ENCODE measurements at regions not wholly inside any gene's neighbourhood (a gene's known extent, or its start where the extent isn't known, plus 50 kb on each side); places are given as distances from the start of the nearest gene placed in this dataset.

DNA sequence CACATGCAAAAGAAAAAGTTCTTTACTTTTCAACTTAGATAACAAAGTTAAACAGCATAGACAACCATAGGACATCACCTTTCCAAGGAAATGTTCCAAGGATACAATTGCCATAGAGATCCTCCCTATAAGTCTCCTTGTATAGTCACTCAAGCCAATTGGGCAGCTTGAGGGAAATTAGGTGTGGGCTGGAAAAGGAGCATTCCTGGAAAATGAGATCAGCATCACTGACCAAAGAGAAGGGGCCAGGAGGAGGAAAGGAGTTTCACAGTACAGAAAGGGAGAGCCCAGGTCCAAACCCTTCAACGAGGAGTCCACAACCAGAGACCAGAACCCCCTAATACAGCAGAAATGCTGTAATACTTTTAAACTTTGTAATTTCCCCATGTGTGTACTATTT is 91.5 kb upstream of the PPARGC1A start:
- TF ChIP-seq POLR2A (IDR thresholded peaks at IDR 0.05) (no peak), POLR2AphosphoS5 (IDR thresholded peaks at IDR 0.05) (no peak), EP300 (IDR thresholded peaks at IDR 0.05) (no peak)
- TF ChIP-seq, protein P1, sequence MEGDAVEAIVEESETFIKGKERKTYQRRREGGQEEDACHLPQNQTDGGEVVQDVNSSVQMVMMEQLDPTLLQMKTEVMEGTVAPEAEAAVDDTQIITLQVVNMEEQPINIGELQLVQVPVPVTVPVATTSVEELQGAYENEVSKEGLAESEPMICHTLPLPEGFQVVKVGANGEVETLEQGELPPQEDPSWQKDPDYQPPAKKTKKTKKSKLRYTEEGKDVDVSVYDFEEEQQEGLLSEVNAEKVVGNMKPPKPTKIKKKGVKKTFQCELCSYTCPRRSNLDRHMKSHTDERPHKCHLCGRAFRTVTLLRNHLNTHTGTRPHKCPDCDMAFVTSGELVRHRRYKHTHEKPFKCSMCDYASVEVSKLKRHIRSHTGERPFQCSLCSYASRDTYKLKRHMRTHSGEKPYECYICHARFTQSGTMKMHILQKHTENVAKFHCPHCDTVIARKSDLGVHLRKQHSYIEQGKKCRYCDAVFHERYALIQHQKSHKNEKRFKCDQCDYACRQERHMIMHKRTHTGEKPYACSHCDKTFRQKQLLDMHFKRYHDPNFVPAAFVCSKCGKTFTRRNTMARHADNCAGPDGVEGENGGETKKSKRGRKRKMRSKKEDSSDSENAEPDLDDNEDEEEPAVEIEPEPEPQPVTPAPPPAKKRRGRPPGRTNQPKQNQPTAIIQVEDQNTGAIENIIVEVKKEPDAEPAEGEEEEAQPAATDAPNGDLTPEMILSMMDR (IDR thresholded peaks at IDR 0.05): no peak
- Histone ChIP-seq H3K4me3 (no peak overlapping the region), H3K4me1 (no peaks in the 10 kb centered on the region), H3K9me3 (no peaks in the 10 kb centered on the region), H3K36me3 (no peaks in the 10 kb centered on the region), H3K27me3 (no peaks in the 10 kb centered on the region), H3K27ac (no peak overlapping the region)
- DNase-seq (ENCODE audit: low spot score in 2 of 2): no peak
- 81% methylated on average over 1 of the region's 1 CpG for WGBS

DNA sequence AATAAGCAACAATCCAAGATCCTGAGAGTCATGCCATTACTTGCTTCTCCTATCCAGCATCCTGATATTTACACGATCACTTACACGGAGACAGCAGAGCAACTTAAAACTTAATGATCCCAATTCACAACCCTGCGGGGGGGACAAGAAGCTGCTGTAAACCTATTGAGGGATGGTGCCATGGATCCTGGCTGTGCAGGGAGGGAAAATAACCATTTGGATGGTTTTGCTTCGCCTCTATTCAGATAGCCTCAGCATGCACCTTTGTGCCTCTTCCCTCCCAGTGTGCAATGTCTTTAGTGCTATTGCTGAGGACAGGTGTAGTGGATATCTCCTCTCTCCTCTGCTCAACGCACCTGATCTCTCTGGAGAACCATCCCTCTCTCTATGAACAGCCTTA is 89.7 kb upstream of the PPARGC1A start:
- no peak for TF ChIP-seq POLR2A (IDR thresholded peaks at IDR 0.05)
- no peak overlapping the region for H3K27ac ChIP-seq
- 63% methylated on average over 5 of the region's 5 CpGs for WGBS
- DNase-seq (ENCODE audit: low spot score in 2 of 2): no peak
- no peaks in the 10 kb centered on the region for H3K4me1 ChIP-seq
- no peaks in the 10 kb centered on the region for H3K36me3 ChIP-seq
- no peaks in the 10 kb centered on the region for H3K27me3 ChIP-seq
- H3K9me3 ChIP-seq: no peaks in the 10 kb centered on the region
- no peak overlapping the region for H3K4me3 ChIP-seq

DNA sequence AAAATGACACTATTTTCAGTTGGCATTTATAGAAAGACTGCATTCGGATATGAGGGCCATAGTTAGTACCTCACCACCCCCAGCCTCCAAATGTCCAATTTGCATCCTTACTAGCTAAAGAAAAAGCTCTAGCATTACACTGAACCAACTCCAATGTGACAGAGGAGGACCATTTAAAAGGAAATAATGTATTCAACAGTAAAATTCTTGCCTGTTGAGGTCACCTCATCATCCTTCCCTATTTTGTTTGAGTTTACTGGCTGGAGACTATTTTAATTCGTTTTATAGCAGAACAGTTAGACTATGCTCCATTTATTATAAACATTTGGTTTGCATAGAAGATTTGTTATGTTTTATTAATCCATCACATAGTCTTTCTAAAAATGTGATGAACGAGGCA is 88.2 kb upstream of the PPARGC1A start:
- no peaks in the 10 kb centered on the region for H3K9me3 ChIP-seq
- WGBS: 66% methylated on average over 3 of the region's 3 CpGs
- no peaks in the 10 kb centered on the region for H3K36me3 ChIP-seq
- H3K27ac ChIP-seq: no peak overlapping the region
- no peak overlapping the region for H3K4me3 ChIP-seq
- TF ChIP-seq POLR2A (IDR thresholded peaks at IDR 0.05): no peak
- H3K4me1 ChIP-seq: no peaks in the 10 kb centered on the region
- no peak for DNase-seq (ENCODE audit: low spot score in 2 of 2)
- no peaks in the 10 kb centered on the region for H3K27me3 ChIP-seq

DNA sequence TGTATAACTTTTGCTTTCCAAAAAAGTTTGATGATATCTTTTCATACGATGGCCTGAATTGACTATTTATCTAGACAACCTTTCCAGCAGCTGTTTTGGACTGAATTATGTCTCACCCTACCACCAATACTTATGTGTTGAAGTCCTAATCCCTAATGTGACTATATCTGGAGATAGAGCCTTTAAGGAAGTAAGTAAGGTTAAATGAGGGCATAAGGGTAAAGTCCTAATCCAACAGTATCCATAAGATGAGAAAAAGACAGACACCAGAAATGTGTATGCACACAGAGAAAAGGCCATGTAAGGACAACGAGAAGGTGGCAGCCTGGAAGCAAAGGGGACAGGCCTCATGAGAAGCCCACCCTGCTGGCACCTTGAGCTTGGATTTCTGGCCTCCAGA is 86.6 kb upstream of the PPARGC1A start:
- DNase-seq (ENCODE audit: low spot score in 2 of 2): no peak
- WGBS: 82% methylated on average over 2 of the region's 2 CpGs

DNA sequence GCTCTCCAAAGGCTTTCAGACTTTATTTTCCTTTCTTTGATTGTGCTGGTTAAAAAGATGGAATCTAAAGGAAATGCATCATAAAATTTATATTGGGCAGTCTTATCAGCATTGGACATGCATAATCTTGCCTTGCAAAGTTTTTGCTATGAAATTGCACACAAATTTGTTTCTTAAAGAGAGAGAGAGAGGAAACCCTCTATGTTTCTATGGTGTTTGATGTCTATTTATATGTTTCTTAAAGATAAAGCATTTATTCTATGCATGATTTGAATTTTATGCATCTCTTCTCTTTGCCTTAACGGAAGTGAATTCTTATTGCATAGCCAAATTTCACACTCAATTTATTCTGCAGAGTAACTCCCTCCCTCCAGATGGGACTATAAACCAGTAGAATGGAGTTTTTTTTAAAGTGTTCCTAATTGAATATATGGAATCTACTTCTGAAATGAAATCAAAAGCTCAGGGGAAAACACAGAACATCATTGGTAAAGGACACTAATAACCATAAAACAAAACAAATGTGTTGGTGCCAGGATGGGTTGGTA is 83.5 kb upstream of the PPARGC1A start:
- no peak for TF ChIP-seq POLR2A (IDR thresholded peaks at IDR 0.05)
- TF ChIP-seq, protein P1 (IDR thresholded peaks at IDR 0.05): no peak
- no peaks in the 10 kb centered on the region for H3K9me3 ChIP-seq
- no peaks in the 10 kb centered on the region for H3K27me3 ChIP-seq
- H3K36me3 ChIP-seq: no peaks in the 10 kb centered on the region
- H3K27ac ChIP-seq: no peak overlapping the region
- WGBS: 42% methylated on average over 1 of the region's 1 CpG
- no peaks in the 10 kb centered on the region for H3K4me1 ChIP-seq
- DNase-seq (ENCODE audit: low spot score in 2 of 2): no peak
- H3K4me3 ChIP-seq: no peak overlapping the region

More for the DNA sequence above, 86.6 kb upstream of the PPARGC1A start:
- H3K4me1 ChIP-seq: no peaks in the 10 kb centered on the region
- no peak overlapping the region for H3K4me3 ChIP-seq
- H3K36me3 ChIP-seq: no peaks in the 10 kb centered on the region
- H3K9me3 ChIP-seq: no peaks in the 10 kb centered on the region
- TF ChIP-seq, protein P1 (IDR thresholded peaks at IDR 0.05): no peak
- TF ChIP-seq POLR2AphosphoS5 (IDR thresholded peaks at IDR 0.05) (no peak), EP300 (IDR thresholded peaks at IDR 0.05) (no peak), POLR2A (IDR thresholded peaks at IDR 0.05) (no peak)
- H3K27me3 ChIP-seq: no peaks in the 10 kb centered on the region
- no peak overlapping the region for H3K27ac ChIP-seq

DNA sequence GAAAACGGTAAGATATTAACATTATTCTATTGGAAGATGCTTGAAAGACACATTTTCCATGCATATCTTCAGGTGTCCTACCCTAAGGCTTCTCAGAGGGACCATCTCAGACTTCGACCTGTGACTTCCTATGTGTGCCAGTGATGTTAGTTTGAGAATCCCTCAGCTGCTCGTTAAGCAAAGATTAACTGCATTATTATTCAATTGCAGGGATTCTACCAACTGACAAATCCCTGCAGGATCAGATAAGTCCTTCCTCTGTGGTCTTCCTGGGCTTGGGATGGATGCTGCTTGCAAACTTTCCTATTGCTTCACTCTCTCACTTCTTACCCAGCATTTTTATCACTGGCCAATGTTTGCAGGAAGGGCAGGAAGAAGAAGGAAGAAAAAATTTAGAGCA is 83.0 kb upstream of the PPARGC1A start:
- Histone ChIP-seq H3K36me3 (no peaks in the 10 kb centered on the region), H3K27me3 (no peaks in the 10 kb centered on the region), H3K9me3 (no peaks in the 10 kb centered on the region), H3K27ac (no peak overlapping the region), H3K4me1 (no peaks in the 10 kb centered on the region), H3K4me3 (no peak overlapping the region)
- TF ChIP-seq, protein P1 (IDR thresholded peaks at IDR 0.05): no peak
- TF ChIP-seq EP300 (IDR thresholded peaks at IDR 0.05) (no peak), POLR2A (IDR thresholded peaks at IDR 0.05) (no peak), POLR2AphosphoS5 (IDR thresholded peaks at IDR 0.05) (no peak)
- no peak for DNase-seq (ENCODE audit: low spot score in 2 of 2)
- 71% methylated on average over 3 of the region's 3 CpGs for WGBS

Measured in suprapubic skin (tissue), 4 donors.